ENCODE measurements at regions not wholly inside any gene's neighbourhood (a gene's known extent, or its start where the extent isn't known, plus 50 kb on each side); places are given as distances from the start of the nearest gene placed in this dataset.
"Not testable (repeated sequence)": the region's sequence is repeated elsewhere in the genome, so short reads cannot be mapped to it uniquely, and the experiment has no call there.

GRCh38 chr4:49575250-49575649 is 589.2 kb downstream of the CWH43 start:
- H3K27ac ChIP-seq (ENCODE audit: low read depth in 1 of 2, low read length in 2 of 2); H3K27ac Mint-ChIP-seq; H3K4me1 Mint-ChIP-seq (ENCODE audit: low read depth); intact Hi-C loops (cut with DNase I, micrococcal nuclease); H3K27me3 Mint-ChIP-seq; H3K4me1 ChIP-seq (ENCODE audit: insufficient read depth, low read length); POLR2A ChIA-PET; ATAC-seq (ENCODE audit: poor library complexity); H3K4me3 Mint-ChIP-seq; H3K36me3 ChIP-seq (ENCODE audit: insufficient read depth, low read length); H3K4me3 ChIP-seq (ENCODE audit: low read length); CTCF ChIA-PET; H3K27me3 ChIP-seq (ENCODE audit: control insufficient read depth in 1 of 2, insufficient read depth in 2 of 2, low read length in 2 of 2); DNase-seq: not testable (repeated sequence)
- peaks cover 0 to 25% of the 10 kb centered on the region in 2 experiments for H3K9me3 ChIP-seq (ENCODE audit: control insufficient read depth in 1 of 2, insufficient read depth in 1 of 2, low read length in 2 of 2)
- Mint-ChIP-seq H3K36me3 (ENCODE audit: low read depth) (peaks cover 12% of the 10 kb centered on the region), H3K9me3 (peaks cover 32% of the 10 kb centered on the region)

GRCh38 chr4:49578371-49578770 is 592.3 kb downstream of the CWH43 start:
- H3K27me3 ChIP-seq (ENCODE audit: control insufficient read depth in 1 of 2, insufficient read depth in 2 of 2, low read length in 2 of 2); H3K36me3 ChIP-seq (ENCODE audit: insufficient read depth, low read length); H3K4me1 Mint-ChIP-seq (ENCODE audit: low read depth); H3K4me1 ChIP-seq (ENCODE audit: insufficient read depth, low read length); H3K4me3 Mint-ChIP-seq; H3K36me3 Mint-ChIP-seq (ENCODE audit: low read depth); H3K27ac Mint-ChIP-seq; CTCF ChIA-PET; ATAC-seq (ENCODE audit: poor library complexity); intact Hi-C loops (cut with DNase I, micrococcal nuclease); H3K27me3 Mint-ChIP-seq; H3K27ac ChIP-seq (ENCODE audit: low read depth in 1 of 2, low read length in 2 of 2); POLR2A ChIA-PET; DNase-seq; H3K4me3 ChIP-seq (ENCODE audit: low read length): not testable (repeated sequence)
- peaks cover 0 to 32% of the 10 kb centered on the region in 2 experiments for H3K9me3 ChIP-seq (ENCODE audit: control insufficient read depth in 1 of 2, insufficient read depth in 1 of 2, low read length in 2 of 2)
- H3K9me3 Mint-ChIP-seq: peaks cover 26% of the 10 kb centered on the region

GRCh38 chr4:49578899-49579298 is 592.8 kb downstream of the CWH43 start:
- peaks cover 0 to 29% of the 10 kb centered on the region in 2 experiments for H3K9me3 ChIP-seq (ENCODE audit: control insufficient read depth in 1 of 2, insufficient read depth in 1 of 2, low read length in 2 of 2)
- H3K27me3 Mint-ChIP-seq; H3K27ac ChIP-seq (ENCODE audit: low read depth in 1 of 2, low read length in 2 of 2); H3K4me1 ChIP-seq (ENCODE audit: insufficient read depth, low read length); POLR2A ChIA-PET; H3K4me3 ChIP-seq (ENCODE audit: low read length); intact Hi-C loops (cut with DNase I, micrococcal nuclease); H3K4me3 Mint-ChIP-seq; H3K36me3 ChIP-seq (ENCODE audit: insufficient read depth, low read length); H3K36me3 Mint-ChIP-seq (ENCODE audit: low read depth); DNase-seq; CTCF ChIA-PET; H3K27me3 ChIP-seq (ENCODE audit: control insufficient read depth in 1 of 2, insufficient read depth in 2 of 2, low read length in 2 of 2); H3K27ac Mint-ChIP-seq; H3K4me1 Mint-ChIP-seq (ENCODE audit: low read depth); ATAC-seq (ENCODE audit: poor library complexity): not testable (repeated sequence)
- peaks cover 23% of the 10 kb centered on the region for H3K9me3 Mint-ChIP-seq

GRCh38 chr4:49580166-49580565 is 594.1 kb downstream of the CWH43 start:
- H3K36me3 ChIP-seq (ENCODE audit: insufficient read depth, low read length); POLR2A ChIA-PET; H3K4me1 Mint-ChIP-seq (ENCODE audit: low read depth); H3K27ac ChIP-seq (ENCODE audit: low read depth in 1 of 2, low read length in 2 of 2); ATAC-seq (ENCODE audit: poor library complexity); H3K4me3 ChIP-seq (ENCODE audit: low read length); H3K4me1 ChIP-seq (ENCODE audit: insufficient read depth, low read length); H3K36me3 Mint-ChIP-seq (ENCODE audit: low read depth); CTCF ChIA-PET; H3K27ac Mint-ChIP-seq; H3K27me3 ChIP-seq (ENCODE audit: control insufficient read depth in 1 of 2, insufficient read depth in 2 of 2, low read length in 2 of 2); H3K27me3 Mint-ChIP-seq; intact Hi-C loops (cut with DNase I, micrococcal nuclease); DNase-seq; H3K4me3 Mint-ChIP-seq: not testable (repeated sequence)
- peaks cover 0 to 28% of the 10 kb centered on the region in 2 experiments for H3K9me3 ChIP-seq (ENCODE audit: control insufficient read depth in 1 of 2, insufficient read depth in 1 of 2, low read length in 2 of 2)
- H3K9me3 Mint-ChIP-seq: peaks cover 18% of the 10 kb centered on the region

GRCh38 chr4:49588401-49588800 is 602.3 kb downstream of the CWH43 start:
- ATAC-seq (ENCODE audit: poor library complexity); POLR2A ChIA-PET; intact Hi-C loops (cut with DNase I, micrococcal nuclease): not testable (repeated sequence)

GRCh38 chr4:49618436-49618835 is 632.4 kb downstream of the CWH43 start:
- H3K27ac ChIP-seq (ENCODE audit: low read depth in 1 of 2, low read length in 2 of 2); H3K36me3 ChIP-seq (ENCODE audit: insufficient read depth, low read length); POLR2A ChIA-PET; ATAC-seq (ENCODE audit: poor library complexity); H3K36me3 Mint-ChIP-seq (ENCODE audit: low read depth); H3K4me1 Mint-ChIP-seq (ENCODE audit: low read depth); H3K4me3 ChIP-seq (ENCODE audit: low read length); H3K9me3 Mint-ChIP-seq; H3K4me1 ChIP-seq (ENCODE audit: insufficient read depth, low read length); intact Hi-C loops (cut with DNase I, micrococcal nuclease); H3K27ac Mint-ChIP-seq; H3K27me3 ChIP-seq (ENCODE audit: control insufficient read depth in 1 of 2, insufficient read depth in 2 of 2, low read length in 2 of 2); H3K27me3 Mint-ChIP-seq; H3K4me3 Mint-ChIP-seq; CTCF ChIA-PET; DNase-seq: not testable (repeated sequence)
- peaks cover 0 to 17% of the 10 kb centered on the region in 2 experiments for H3K9me3 ChIP-seq (ENCODE audit: control insufficient read depth in 1 of 2, insufficient read depth in 1 of 2, low read length in 2 of 2)

More at GRCh38 chr4:49588401-49588800, 602.3 kb downstream of the CWH43 start:
- H3K36me3 ChIP-seq (ENCODE audit: insufficient read depth, low read length); H3K4me1 ChIP-seq (ENCODE audit: insufficient read depth, low read length); H3K9me3 Mint-ChIP-seq; DNase-seq; H3K4me1 Mint-ChIP-seq (ENCODE audit: low read depth); CTCF ChIA-PET; H3K27me3 ChIP-seq (ENCODE audit: control insufficient read depth in 1 of 2, insufficient read depth in 2 of 2, low read length in 2 of 2); H3K27me3 Mint-ChIP-seq; H3K36me3 Mint-ChIP-seq (ENCODE audit: low read depth); H3K27ac ChIP-seq (ENCODE audit: low read depth in 1 of 2, low read length in 2 of 2); H3K27ac Mint-ChIP-seq; H3K4me3 Mint-ChIP-seq; H3K4me3 ChIP-seq (ENCODE audit: low read length): not testable (repeated sequence)
- peaks cover 0 to 17% of the 10 kb centered on the region in 2 experiments for H3K9me3 ChIP-seq (ENCODE audit: control insufficient read depth in 1 of 2, insufficient read depth in 1 of 2, low read length in 2 of 2)

- POLR2A ChIA-PET; DNase-seq; ATAC-seq (ENCODE audit: poor library complexity); H3K27ac Mint-ChIP-seq; H3K9me3 ChIP-seq (ENCODE audit: control insufficient read depth in 1 of 2, insufficient read depth in 1 of 2, low read length in 2 of 2); H3K4me3 Mint-ChIP-seq; H3K4me1 ChIP-seq (ENCODE audit: insufficient read depth, low read length); H3K27me3 Mint-ChIP-seq; H3K4me3 ChIP-seq (ENCODE audit: low read length); intact Hi-C loops (cut with DNase I, micrococcal nuclease); H3K27ac ChIP-seq (ENCODE audit: low read depth in 1 of 2, low read length in 2 of 2); H3K27me3 ChIP-seq (ENCODE audit: control insufficient read depth in 1 of 2, insufficient read depth in 2 of 2, low read length in 2 of 2); H3K9me3 Mint-ChIP-seq; CTCF ChIA-PET; H3K36me3 ChIP-seq (ENCODE audit: insufficient read depth, low read length); H3K36me3 Mint-ChIP-seq (ENCODE audit: low read depth); H3K4me1 Mint-ChIP-seq (ENCODE audit: low read depth): not testable (repeated sequence)
Measured at GRCh38 chr4:49626478-49626877, 640.4 kb downstream of the CWH43 start.
